SW 1271 (cell line): ENCODE measurements at regions not wholly inside any gene's neighbourhood (a gene's known extent, or its start where the extent isn't known, plus 50 kb on each side); places are given as distances from the start of the nearest gene placed in this dataset.

ENCODE experiments used
- DNase-seq, 2 experiments: peaks; one replicate each; lab custom pipeline; 2025; lab: John Stamatoyannopoulos, UW

DNA sequence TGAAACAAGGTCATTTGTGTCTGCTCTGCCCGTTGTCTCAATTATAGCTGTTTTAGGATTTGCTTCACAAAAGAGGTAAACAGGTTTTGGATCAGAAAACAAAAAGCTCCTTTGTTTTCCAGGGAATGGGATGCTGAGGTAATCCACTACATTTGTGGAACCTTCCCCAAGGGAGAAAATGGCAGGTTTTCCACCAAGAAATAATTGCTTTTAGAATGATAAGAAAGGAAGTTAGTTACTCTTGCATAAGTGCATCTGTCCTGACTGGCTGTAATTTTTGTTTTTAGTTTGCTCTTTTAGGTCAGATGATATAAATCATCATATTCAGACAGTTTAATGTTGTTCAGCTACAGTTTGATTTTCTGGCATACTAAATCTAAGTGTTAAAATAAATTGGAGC, 198.5 kb upstream of the COL8A1 start:
- DNase-seq = no peak

DNA sequence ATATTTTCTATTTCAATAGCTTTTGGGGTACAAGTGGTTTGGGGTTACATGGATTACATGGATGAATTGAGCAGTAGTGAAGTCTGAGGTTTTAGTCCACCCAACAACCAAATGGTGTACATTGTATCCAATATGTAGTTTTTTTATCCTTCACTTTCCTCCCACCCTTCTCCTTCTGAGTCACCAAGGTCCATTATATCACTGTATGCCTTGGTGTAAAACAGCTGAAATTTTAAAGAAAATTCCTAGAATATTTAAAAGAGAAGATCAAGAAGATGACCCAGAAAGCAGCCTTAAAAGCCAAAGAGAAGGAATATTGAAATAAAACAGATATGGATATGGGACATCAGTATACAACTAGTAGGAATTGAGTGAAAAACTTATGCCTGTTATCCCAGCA, 204.2 kb upstream of the COL8A1 start:
- no peak for DNase-seq

DNA sequence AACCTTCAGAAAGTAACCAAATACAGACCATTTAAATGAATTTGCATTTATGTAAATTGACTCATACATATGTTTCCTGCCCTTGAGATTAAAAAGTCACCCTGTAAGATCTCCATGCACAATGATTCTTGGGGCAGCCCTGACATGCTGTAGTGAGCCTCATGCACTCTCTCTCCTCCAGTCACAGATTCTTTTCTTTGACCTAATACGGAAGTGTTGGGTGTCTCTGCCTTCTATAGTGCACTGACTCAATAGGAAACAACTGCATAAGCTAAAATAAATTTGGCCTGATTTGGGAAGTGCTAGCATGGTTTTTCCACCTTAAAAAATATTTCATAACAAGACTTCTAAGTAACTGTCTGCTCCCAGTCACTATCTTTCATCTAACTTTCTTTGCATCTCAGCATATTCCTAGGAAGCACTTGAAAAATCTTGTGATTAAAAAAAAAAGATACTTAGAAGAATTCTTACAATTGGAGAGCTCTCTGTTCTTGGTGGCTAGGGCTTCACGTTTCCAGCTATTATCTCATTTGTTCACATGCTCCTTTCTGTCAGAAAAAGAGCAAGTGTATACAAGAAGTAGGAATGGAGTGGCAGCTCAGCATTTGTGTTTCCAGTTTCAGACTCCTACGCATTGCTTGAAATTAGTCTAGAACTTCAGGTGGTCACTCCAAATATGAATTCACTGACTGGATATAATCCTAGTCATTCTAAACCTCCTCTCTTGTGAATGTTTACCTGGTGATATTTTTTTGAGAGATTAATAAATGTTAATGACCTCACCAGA, 207.9 kb upstream of the COL8A1 start:
- DNase-seq = no peak

DNA sequence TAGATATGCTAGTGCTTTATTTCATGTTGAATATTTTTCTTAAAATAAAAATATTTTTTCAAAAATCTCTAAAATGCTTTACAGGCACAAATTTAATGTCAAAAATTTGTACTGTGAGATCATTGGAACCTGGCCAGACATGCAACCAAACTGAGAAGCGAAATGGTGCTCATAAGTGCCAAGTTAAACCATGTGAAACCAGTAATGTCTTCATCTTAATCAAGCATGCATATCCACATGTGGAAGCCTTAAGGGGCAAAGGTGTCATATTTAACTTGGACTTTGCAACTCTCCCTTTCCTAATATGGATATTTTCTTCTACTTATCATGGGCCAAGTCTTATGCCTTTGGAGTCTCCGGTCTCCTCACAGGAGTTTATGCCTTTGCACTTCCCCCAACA, 208.9 kb upstream of the COL8A1 start:
- no peak for DNase-seq

DNA sequence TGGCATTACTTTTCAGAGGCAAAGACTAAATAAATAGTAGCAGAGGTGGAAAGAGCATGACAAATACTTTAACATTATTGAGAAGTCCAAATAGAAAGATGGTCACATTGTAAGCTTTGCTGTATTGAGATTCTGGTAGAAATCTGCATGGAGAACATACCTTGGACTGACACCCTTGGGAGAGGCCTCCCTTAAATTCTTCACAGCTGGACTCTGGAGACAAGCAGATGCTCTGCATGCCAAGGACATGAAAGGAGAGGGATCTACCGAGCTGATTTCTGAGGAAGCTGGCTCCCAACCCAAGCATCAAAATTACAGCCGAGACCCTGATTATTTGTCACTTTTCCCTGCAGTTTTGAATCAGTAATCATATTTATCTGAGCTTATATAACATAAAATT, 212.5 kb upstream of the COL8A1 start:
- no peak for DNase-seq

DNA sequence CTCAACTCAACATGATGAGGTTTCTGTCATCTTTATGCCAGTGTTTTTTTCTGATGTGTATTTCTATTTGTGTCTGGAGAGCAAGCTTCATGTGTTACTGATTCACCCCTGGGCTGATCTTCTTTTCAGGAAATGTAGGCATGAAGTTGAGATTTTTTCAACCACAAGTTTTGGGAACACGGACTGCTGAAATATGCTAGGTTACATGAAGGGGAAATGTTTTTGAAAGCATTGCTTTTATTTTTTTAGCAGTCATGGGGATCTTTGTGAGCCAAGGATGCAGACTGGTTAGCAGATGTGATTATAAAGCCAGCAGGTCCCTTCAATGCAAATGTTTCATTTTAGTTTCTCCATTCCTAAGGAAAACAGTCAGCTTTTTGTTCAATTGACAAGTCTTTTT, 219.3 kb upstream of the COL8A1 start:
- no peak for DNase-seq

DNA sequence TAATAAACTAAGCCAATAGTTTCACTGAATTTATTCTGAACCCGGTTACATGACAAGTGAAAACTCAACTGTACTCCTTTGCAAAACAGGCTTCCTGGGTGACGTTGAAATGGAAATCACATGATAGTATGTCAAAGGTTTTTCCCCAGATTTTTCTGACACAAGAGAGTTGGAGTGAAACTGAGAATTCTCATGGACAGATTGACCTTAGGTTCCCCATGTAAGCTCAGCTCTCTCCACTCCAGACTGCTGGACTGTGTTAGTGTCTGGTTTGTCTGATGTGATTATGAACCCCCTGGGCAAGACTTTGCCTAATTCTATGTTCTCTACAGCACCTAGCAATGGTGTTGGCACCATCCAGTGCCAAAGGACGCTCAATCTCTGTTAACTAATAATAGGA, 219.7 kb upstream of the COL8A1 start:
- DNase-seq = no peak

DNA sequence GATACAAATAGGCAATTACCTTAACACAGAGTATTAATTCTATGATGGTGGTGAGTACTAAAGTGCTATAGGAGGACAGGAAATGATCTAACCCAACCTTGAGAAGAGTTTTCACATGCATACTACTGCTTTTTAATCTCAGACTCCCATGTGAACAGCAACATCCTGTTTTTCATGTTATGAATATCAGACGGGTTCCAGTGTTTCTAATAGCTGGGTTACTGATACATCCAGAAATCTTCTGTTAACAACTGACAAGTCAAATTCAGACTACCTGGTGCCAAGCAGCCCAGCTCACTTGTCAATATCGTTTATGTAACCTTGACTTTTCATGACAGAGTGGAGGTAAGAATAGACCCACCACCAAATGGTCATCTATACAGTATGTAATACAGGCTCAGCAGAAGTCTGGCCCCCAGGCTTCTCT, 220.2 kb upstream of the COL8A1 start:
- no peak for DNase-seq

DNA sequence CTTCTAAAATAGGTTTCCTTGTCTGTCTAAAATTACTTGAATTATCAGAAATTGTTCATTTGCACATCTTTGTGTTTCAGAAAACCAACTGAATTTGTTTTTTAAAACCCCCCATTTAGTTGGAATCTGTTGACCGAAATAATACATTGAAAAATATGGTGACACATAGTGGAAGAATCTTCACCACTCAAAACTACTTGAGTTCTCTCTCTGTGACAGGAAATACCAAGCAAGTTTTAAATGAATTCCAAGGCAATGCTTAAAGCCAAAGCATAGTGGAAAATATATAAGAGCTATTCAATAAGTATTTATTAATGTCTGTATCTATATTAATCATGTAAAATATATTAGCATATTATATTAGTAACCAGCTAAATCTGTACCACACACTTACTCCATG, 224.9 kb upstream of the COL8A1 start:
- DNase-seq = peak in 1 of 2 experiments; percentile 49

DNA sequence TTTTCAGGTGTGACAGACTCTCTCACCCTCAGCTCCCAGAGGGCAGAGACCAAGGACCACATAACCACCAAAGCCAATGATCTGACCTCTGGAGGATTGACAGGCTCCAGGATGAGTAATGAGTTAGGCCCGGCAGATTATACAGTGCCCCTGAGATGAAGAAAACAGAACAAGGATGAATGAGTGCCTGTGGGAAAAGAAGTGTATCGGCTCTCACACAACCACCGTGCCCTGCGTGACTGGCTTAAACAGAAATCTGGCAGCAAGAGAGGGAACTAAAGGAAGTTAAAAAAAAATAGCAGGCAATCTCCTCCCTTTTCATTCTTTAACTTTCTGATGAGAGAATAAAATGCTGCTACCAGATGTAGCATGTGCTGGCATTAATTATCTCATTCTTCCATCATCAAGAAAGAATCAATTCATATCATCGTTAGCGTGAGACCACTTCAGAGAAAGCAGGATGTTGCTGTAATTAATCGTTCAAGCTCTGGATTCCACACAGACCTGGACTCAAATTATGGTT, 227.5 kb upstream of the COL8A1 start:
- no peak for DNase-seq

DNA sequence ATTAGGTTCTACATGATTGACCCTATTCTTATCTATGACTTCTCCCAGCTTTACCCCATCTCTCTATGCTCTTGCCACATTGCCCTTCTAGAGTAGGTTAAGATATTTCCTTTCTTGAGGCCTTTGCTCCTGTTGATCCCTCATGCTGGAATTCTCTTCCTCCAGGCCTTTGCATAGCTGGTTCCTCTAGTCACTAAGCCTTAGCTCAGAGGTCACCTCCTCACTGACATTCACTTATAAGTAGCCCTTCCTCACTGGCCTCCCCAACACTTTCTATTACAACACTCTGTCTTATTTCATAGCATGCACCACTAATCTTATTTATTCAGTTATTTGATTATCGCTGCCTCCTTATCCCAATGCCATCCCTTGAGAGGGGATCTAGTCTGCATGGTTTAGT, 228.4 kb upstream of the COL8A1 start:
- DNase-seq = no peak

DNA sequence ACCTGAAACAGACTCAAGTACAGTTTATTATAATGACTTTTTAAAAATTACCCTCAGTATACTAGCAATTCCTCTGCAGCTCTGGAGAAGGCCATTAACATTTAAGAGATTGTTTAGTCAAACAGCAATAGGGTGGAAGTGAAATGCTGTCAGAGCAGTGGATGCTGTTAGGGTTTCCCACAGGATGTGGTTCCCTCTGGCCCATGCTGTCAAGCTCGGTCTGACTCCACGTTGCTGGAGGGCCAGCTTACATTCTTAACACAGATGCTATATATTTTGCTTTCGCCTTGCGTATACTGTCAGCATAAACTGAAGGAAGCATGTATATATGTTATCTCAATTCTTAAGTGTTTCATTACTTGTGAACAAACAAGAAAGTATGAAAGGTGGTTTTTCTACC, 231.1 kb upstream of the COL8A1 start:
- DNase-seq = no peak

DNA sequence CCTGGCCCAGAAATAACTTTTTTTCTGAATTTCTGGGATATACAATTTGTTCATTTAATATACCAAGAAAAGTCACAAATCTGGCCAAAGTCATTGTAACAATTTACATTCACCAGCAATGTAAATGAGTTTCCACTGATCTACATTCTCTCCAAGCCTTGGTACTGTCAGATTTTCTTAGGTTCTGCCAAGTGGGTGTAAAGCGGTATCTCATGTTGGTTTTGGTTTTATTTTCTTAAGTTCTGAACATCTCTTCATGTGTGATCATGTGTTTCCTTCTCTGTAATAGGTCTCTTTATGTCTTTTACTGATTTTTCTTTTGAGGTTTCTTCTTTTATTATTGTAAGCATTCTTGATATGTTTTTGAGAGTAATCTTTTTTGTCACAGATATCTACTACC, 235.6 kb upstream of the COL8A1 start:
- no peak for DNase-seq

DNA sequence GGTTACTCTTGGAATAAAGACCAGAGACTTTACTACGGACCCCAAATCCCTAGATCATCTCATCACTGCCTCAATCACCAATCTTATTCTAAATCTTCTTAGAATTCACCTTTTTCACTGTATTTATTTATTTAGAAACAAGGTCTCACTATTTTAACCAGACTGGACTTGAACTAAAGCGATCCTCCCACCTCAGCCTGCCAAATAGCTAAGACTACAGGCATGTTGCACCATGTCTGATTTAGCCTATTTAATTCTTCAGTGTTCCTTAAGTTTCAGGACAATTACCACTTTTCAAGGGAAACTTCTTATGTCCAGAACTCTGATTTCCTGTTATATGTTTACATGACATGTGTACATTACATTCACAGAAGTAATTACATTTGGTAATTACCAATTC, 238.0 kb upstream of the COL8A1 start:
- no peak for DNase-seq

DNA sequence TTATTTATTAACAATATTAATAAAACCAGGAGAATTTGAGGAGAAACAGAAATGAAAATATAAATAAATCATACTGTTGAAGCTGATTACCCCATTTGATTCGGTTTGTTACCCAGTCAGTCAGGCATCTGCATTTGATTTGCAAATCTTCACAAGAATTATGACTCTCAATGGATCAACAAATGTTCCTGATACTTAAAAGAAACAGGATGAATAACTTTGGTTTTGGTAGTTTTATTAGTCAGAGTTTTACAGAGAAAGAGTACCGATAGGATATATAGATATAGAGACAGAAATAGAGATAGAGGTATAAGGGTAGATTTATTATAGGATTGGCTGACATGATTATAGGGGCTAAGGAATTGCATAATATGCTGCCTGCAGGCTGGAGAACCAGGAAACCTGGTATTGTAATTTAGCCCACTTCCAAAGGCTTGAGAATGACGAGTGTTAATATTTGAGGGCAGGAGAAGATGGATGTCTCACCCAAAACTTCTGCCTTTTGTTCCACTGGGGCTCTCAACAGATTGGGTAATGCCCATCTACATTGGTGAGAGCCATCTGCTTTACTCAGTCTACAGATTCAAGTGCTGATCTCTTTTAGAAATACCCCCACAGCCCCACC, 241.6 kb upstream of the COL8A1 start:
- no peak for DNase-seq

DNA sequence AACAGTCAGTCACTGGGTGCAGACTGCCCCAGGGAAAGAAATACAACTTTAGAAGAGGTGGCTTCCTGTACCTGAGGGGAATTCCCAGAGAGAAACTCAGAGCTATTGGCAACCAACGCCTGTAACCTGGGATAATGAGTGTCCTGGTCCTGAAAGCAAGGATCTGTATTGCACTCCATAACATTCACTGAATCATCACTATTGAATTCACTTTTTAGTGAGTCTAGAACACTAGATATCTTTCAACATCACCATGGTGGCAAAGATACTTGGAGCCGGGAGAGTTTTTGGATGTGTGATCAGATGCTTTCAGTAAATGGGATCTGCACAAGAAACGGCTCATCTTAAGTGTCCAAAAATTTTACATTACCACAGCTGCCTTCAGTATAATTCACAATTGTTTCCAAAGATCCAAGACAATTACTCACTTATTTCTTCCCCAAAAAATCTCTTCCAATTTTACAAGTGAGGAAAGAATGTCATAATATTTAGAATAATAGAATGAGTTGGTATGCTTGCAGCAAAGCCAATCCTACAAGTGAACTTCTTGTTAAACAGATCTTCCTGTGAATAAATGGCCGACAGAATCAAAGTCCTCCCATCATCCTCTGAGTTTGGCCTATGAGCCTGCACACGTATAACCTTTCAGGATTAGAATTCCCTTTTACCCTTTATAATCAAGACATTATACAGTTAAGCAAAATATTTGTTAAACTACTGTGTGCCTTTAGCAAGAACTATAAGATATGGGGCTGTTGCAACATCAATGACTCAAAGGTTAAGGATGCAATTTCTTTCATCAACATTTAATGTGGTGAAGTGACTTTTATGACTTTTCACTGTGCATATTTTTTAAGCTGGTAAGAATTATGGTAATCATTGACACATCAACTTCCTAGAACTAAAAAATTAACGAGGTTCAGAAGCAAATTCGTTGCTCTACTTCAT, 243.3 kb upstream of the COL8A1 start:
- DNase-seq = peak in 1 of 2 experiments; percentile 58

DNA sequence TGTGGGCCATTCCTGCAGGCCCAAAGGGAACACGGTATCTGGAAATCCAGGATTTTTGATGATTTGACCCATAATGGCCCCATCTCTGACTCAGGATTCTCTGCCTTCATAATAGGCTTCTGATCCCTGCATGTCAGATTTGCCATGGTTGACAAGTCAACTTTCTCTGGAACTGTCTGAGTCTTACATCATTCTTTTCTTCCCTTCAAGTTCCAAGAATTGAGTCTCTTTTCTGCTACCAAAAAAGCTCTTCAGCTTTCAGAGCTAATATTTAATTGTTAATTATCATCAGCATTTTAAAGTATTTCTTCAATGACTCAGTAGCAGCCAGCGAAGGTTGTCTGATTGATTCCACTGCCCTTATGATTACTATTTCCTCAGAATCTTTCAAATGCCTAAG, 244.4 kb upstream of the COL8A1 start:
- no peak for DNase-seq

DNA sequence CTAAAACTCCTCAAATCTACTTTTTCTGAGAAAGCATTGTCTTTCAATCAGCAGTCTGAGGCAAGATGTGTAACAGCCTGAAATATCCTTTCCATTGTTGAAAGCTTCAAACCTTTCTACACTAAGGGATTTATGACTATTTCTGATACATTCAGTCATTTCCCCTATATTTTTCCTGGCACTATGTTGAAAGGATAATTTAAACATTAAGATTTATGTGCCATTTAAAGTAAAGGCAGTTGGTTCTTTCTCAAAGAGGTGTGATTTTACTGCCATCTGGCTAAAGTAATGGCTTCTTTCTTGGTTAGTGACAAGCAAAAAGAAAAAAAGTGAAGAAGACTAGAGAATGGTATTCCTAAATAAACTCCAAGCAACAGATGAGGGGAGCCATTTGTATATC, 249.6 kb upstream of the COL8A1 start:
- DNase-seq = no peak

DNA sequence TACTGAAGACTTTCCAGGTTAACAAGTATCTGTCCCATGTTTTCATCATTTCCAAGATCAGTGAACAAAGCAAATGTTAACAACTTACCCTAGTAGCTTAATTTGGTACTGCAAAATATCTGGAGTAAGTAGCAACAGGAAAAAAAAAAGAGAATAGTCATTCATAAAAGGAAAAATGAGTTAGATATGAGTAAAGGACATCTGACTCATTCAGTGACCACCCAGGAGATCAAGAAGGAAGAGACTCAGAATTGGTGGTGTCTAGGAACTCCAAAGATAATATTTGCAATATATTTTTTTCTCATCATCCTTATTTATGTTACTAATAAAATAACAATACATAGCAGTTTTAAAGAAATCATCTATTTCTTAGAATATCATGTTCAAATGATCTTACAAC, 253.8 kb upstream of the COL8A1 start:
- no peak for DNase-seq

DNA sequence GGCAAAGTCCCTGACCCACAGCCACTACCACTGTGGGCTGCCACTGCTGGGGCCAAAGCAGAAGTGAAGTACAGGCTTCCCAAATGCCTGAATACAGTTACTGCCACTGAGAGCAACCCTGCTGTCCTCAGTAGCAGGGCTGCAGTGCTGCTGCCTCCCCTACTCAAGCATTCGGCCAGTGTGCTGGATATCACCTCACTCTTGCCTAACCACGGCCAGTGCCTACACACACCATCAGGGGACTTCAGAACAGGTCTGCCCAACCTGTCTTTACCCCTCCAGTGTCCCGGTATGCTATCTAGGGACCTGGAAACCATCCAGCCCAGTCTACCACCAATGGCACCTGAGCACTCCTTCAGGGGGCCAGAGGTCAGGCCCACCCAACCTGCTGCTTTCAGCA, 261.5 kb upstream of the COL8A1 start:
- DNase-seq = no peak

DNA sequence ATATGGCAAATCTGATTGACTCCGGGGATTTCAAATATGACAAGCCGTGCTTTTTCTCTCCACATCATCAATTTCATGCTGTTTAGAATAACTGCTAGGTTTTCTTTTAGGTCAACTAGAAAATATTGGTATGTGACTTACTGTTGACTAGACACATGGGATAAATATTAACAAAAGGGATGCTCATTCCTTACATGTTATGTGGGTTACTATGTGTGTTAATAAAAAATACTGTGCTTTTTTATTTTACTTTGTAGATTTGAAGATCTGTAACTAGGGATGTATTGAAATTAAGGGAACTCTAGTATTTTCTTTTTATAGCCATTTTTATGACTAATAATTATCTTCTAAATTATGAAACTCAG, 264.6 kb upstream of the COL8A1 start:
- no peak for DNase-seq

DNA sequence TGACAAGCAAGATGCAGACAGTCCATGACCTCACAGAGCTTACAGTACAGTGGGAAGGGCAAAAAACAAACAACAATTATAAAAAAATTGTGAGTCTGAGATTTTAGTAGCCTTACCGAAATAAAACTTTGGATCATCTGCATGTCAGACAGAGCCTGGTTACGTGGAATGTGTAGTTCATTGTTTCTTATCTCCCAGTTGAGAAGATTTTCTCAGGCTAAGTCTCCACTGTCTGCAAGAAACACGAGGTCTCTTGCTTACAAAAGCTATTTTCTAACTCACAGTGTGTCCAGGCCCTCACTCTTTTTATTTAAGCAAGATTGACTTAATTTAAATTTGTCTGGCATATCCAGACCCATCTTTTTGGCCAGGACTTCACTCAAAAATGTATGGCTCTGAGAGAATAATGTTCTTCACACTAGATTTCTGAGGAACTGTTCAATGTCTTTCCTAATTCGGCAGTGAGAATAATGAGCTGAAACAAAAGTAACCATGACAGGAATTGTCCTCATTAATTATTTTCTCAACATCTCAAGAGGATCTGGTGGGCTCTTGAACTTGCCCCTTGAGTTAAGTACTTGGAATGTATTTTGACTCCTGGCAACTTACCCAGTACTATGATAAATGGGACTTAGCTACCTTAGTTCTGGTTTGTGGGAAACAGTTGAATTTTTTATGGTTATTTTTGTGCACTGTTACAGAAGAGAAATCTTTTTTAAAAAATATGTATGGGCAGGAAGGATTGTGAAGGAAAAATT, 265.1 kb upstream of the COL8A1 start:
- no peak for DNase-seq
